Chondrocyte (in vitro differentiated cells): ENCODE measurements at regions not wholly inside any gene's neighbourhood (a gene's known extent, or its start where the extent isn't known, plus 50 kb on each side); places are given as distances from the start of the nearest gene placed in this dataset.

Experiments
- DNase-seq: peaks from one replicate; pipeline ENCODE4 v3.0.0; 2021; ENCODE audit warnings: mixed read lengths, low spot score
- H3K27ac Mint-ChIP-seq: one replicate; pipeline ENCODE4 v1.8.0; 2021; ENCODE audit warnings: mild to moderate bottlenecking, moderate library complexity, mixed read lengths; ENCODE audit not compliant: unreplicated experiment
- H3K27me3 Mint-ChIP-seq: 2 replicates; pipeline ENCODE4 v1.8.0; 2021; ENCODE audit warnings: low read depth, mixed read lengths
- H3K36me3 Mint-ChIP-seq: 2 replicates; pipeline ENCODE4 v1.8.0; 2021; ENCODE audit warnings: low read depth, mixed read lengths
- H3K4me1 Mint-ChIP-seq: 2 replicates; pipeline ENCODE4 v1.8.0; 2021; ENCODE audit warnings: low read depth, mild to moderate bottlenecking, mixed read lengths
- H3K4me3 Mint-ChIP-seq: one replicate; pipeline ENCODE4 v1.8.0; 2021; ENCODE audit warnings: mild to moderate bottlenecking, moderate library complexity, mixed read lengths; ENCODE audit not compliant: unreplicated experiment
- H3K9me3 Mint-ChIP-seq: 2 replicates; pipeline ENCODE4 v1.8.0; 2021; ENCODE audit warnings: low read depth, mixed read lengths
- TF ChIP-seq, protein P1 (sequence below): fragments of 200-600 bp; sonication (generic); IDR thresholded peaks from 2 replicates; pipeline ENCODE4 v1.5.0; 2021; ENCODE audit warnings: antibody characterized with exemption, mild to moderate bottlenecking, moderate library complexity

DNA sequence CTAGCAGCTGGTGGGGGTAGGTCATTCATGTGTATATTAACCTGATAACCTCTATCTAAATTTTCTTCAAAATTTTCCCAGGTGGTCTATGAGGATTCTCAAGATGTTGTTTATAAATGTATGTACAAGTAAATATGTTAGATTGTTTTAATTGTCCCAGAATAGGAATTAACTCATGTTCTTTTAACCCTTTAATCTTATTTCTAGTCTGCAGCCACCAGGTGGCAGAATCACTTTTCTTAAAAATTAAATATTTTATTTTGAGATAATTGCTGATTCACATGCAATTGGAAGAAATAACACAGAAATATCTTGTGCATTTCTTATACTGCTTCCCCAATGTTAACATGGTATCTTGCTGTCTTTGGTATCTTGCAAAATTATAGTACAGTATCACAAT, 589.5 kb downstream of the ARL4A start:
- H3K27me3 Mint-ChIP-seq = no peaks in the 10 kb centered on the region
- TF ChIP-seq, protein P1, sequence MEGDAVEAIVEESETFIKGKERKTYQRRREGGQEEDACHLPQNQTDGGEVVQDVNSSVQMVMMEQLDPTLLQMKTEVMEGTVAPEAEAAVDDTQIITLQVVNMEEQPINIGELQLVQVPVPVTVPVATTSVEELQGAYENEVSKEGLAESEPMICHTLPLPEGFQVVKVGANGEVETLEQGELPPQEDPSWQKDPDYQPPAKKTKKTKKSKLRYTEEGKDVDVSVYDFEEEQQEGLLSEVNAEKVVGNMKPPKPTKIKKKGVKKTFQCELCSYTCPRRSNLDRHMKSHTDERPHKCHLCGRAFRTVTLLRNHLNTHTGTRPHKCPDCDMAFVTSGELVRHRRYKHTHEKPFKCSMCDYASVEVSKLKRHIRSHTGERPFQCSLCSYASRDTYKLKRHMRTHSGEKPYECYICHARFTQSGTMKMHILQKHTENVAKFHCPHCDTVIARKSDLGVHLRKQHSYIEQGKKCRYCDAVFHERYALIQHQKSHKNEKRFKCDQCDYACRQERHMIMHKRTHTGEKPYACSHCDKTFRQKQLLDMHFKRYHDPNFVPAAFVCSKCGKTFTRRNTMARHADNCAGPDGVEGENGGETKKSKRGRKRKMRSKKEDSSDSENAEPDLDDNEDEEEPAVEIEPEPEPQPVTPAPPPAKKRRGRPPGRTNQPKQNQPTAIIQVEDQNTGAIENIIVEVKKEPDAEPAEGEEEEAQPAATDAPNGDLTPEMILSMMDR = peak; percentile 82
- H3K4me1 Mint-ChIP-seq = no peaks in the 10 kb centered on the region
- H3K27ac Mint-ChIP-seq = no peak overlapping the region
- H3K4me3 Mint-ChIP-seq = no peak overlapping the region
- no peak for DNase-seq
- H3K9me3 Mint-ChIP-seq = peaks cover 11% of the 10 kb centered on the region
- peaks cover 1% of the 10 kb centered on the region for H3K36me3 Mint-ChIP-seq

GRCh38 chr7:13278020-13278419, 590.6 kb downstream of the ARL4A start:
- peaks cover 1% of the 10 kb centered on the region for H3K36me3 Mint-ChIP-seq
- no peak overlapping the region for H3K27ac Mint-ChIP-seq
- no peaks in the 10 kb centered on the region for H3K27me3 Mint-ChIP-seq
- H3K9me3 Mint-ChIP-seq = peaks cover 9% of the 10 kb centered on the region
- no peak for DNase-seq
- H3K4me3 Mint-ChIP-seq = no peak overlapping the region
- no peaks in the 10 kb centered on the region for H3K4me1 Mint-ChIP-seq
- TF ChIP-seq, protein P1 = no peak

DNA sequence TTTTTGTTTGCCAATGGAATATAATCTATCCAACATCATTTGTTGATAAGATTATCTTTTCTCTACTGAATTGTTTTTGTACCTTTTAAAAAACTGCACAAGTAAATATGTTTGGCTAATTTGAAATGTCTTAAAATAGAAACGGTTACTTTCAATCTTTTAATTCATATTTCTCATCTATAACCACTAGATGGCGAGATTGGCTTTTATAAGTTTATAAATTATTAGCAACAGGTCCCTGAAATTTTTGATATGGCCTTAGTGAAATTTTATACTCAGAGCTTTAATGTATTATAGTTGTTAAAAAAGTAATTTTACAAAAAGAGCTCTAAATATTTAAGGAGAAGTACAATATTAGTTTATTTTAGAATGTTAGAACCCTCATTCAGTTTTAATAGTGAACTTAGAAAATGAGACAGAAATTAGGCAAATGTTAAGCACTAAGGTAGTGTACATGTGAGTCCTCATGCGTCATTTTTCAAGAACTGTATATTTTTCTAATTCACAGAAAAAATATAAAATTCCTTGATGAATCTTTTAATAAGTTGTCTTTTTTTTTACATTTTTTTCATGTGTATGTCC, 592.5 kb downstream of the ARL4A start:
- Mint-ChIP-seq H3K4me1 (no peaks in the 10 kb centered on the region), H3K36me3 (no peaks in the 10 kb centered on the region), H3K27me3 (no peaks in the 10 kb centered on the region), H3K9me3 (peaks cover 2% of the 10 kb centered on the region), H3K27ac (no peak overlapping the region), H3K4me3 (no peak overlapping the region)
- DNase-seq = no peak
- TF ChIP-seq, protein P1 = peak; percentile 92

GRCh38 chr7:13282377-13282980, 595.0 kb downstream of the ARL4A start:
- no peak overlapping the region for H3K27ac Mint-ChIP-seq
- H3K9me3 Mint-ChIP-seq = no peaks in the 10 kb centered on the region
- TF ChIP-seq, protein P1 = peak; percentile 86
- no peak for DNase-seq
- H3K4me1 Mint-ChIP-seq = no peaks in the 10 kb centered on the region
- no peaks in the 10 kb centered on the region for H3K27me3 Mint-ChIP-seq
- no peaks in the 10 kb centered on the region for H3K36me3 Mint-ChIP-seq
- H3K4me3 Mint-ChIP-seq = no peak overlapping the region

DNA sequence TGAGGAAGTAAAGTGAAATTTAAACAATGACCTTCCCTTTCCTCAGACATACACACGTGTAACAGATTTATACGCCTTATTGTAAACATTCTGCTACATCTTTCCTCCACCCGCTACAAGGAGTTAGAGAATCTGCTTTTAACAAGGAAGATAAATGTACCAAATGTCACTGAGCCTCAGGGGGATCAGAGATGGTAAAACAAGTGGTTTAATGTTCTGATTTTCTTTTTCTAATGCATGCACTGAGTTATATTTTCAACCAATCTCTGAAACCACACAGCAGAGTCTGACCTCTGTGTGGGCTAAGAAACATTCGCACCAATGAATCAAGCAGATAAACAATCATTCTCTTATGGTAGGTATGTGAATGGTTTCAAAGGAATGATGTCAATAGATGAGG, 599.5 kb downstream of the ARL4A start:
- DNase-seq = no peak
- TF ChIP-seq, protein P1 = no peak
- Mint-ChIP-seq H3K9me3 (no peaks in the 10 kb centered on the region), H3K27ac (no peak overlapping the region), H3K4me1 (no peaks in the 10 kb centered on the region), H3K4me3 (no peak overlapping the region), H3K27me3 (no peaks in the 10 kb centered on the region), H3K36me3 (no peaks in the 10 kb centered on the region)
